CD4-positive, alpha-beta memory T cell (primary cell): ENCODE measurements at regions not wholly inside any gene's neighbourhood (a gene's known extent, or its start where the extent isn't known, plus 50 kb on each side); places are given as distances from the start of the nearest gene placed in this dataset.

Experiments
- CTCF ChIA-PET: fragments of 350-600 bp; sonication (Branson Sonifier 250); formaldehyde crosslinking; loops from one replicate; lab custom pipeline; 2021; ENCODE audit warnings: inconsistent platforms; ENCODE audit not compliant: partially characterized antibody; lab: Charles Lee
- POLR2A ChIA-PET: fragments of 350-600 bp; sonication (Branson Sonifier 250); formaldehyde crosslinking; loops from one replicate; lab custom pipeline; 2021; ENCODE audit not compliant: partially characterized antibody; lab: Charles Lee
- DNase-seq, 5 donors: peaks; one replicate each; pipeline versions ENCODE4 v3.0.0 to v3.0.0-alpha.2; 2020 to 2022; ENCODE audit warnings: mixed read lengths in 1 of 5
- H3K27ac ChIP-seq: one replicate; pipeline ENCODE4 v1.7.0; 2013; ENCODE audit warnings: low read depth, low read length
- H3K27me3 ChIP-seq: 2 replicates; pipeline ENCODE4 v1.7.0; 2013; ENCODE audit warnings: mild to moderate bottlenecking, low read length, moderate library complexity; ENCODE audit not compliant: insufficient read depth
- H3K36me3 ChIP-seq: 2 replicates; pipeline ENCODE4 v1.7.0; 2013; ENCODE audit warnings: mild to moderate bottlenecking, low read length, moderate library complexity; ENCODE audit not compliant: insufficient read depth
- H3K4me1 ChIP-seq: 2 replicates; pipeline ENCODE4 v1.7.0; 2013; ENCODE audit warnings: mild to moderate bottlenecking, low read length, moderate library complexity; ENCODE audit not compliant: insufficient read depth
- H3K4me3 ChIP-seq, 2 donors: one replicate each; pipeline ENCODE4 v1.7.0; 2013; ENCODE audit warnings: low read length in 2 of 2, mild to moderate bottlenecking in 1 of 2
- H3K9me3 ChIP-seq, 2 donors: one replicate each; pipeline ENCODE4 v1.7.0; 2013; ENCODE audit warnings: low read length in 2 of 2, control low read depth in 1 of 2; ENCODE audit not compliant: control insufficient read depth in 1 of 2
- H3K27ac Mint-ChIP-seq, 7 donors: one replicate each; pipeline ENCODE4 v1.8.0; 2020 to 2021; ENCODE audit warnings: mixed read lengths in 7 of 7, mild to moderate bottlenecking in 6 of 7, inconsistent platforms in 3 of 7, moderate library complexity in 3 of 7
- H3K27me3 Mint-ChIP-seq, 2 donors: one replicate each; pipeline ENCODE4 v1.8.0; 2020 to 2021; ENCODE audit warnings: mixed read lengths in 2 of 2
- H3K36me3 Mint-ChIP-seq, 2 donors: one replicate each; pipeline ENCODE4 v1.8.0; 2020 to 2021; ENCODE audit warnings: mixed read lengths in 2 of 2, inconsistent platforms in 1 of 2, mild to moderate bottlenecking in 1 of 2
- H3K4me1 Mint-ChIP-seq, 4 donors: one replicate each; pipeline ENCODE4 v1.8.0; 2020 to 2021; ENCODE audit warnings: mixed read lengths in 4 of 4, mild to moderate bottlenecking in 1 of 4
- H3K4me3 Mint-ChIP-seq, 8 donors: one replicate each; pipeline ENCODE4 v1.8.0; 2020 to 2021; ENCODE audit warnings: mixed read lengths in 8 of 8, mild to moderate bottlenecking in 7 of 8, moderate library complexity in 6 of 8, inconsistent platforms in 3 of 8
- H3K9me3 Mint-ChIP-seq, 8 donors: one replicate each; pipeline ENCODE4 v1.8.0; 2020 to 2021; ENCODE audit warnings: mixed read lengths in 8 of 8, mild to moderate bottlenecking in 5 of 8, inconsistent platforms in 3 of 8, moderate library complexity in 1 of 8
- intact Hi-C: fragments of 100-400 bp; cut with micrococcal nuclease; formaldehyde crosslinking; loops from one replicate; pipeline ENCODE4 v1.15.1; 2023

DNA sequence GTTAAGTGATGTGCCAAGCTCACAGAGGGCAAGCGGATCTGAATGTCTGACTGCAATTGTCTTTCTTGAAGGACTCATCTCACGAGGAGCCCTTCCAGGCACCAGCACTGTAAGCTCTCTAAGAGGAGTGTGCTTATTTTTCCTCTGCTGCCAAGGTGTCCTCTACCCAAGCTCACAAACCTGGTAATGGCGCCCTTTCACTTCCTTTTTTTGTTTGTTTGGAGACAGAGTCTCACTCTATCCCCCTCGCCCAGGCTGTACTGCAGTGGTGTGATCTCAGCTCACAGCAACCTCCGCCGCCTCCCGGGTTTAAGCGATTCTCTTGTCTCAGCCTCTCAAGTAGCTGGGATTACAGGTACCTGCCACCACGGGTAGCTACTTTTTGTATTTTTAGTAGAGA, 233.8 kb downstream of the MAP2K4 start:
- no peaks in the 10 kb centered on the region for H3K4me1 ChIP-seq
- H3K9me3 ChIP-seq = no peaks in the 10 kb centered on the region
- H3K9me3 Mint-ChIP-seq = no peaks in the 10 kb centered on the region
- H3K36me3 Mint-ChIP-seq = no peaks in the 10 kb centered on the region
- no peak for DNase-seq
- no peaks in the 10 kb centered on the region for H3K4me1 Mint-ChIP-seq
- peaks cover 0 to 6% of the 10 kb centered on the region in 2 donors for H3K27me3 Mint-ChIP-seq
- intact Hi-C loops = no loop called here
- ChIA-PET POLR2A (no interaction called here), CTCF (interaction anchor here (1.8 to 1.9 kb wide), 2 partner anchors 10 to 13 kb away, joined by 4 to 5 read pairs; no protein-coding TSS in a partner anchor)
- H3K4me3 ChIP-seq = no peak overlapping the region
- H3K4me3 Mint-ChIP-seq = no peak overlapping the region
- no peak overlapping the region for H3K27ac Mint-ChIP-seq
- H3K27me3 ChIP-seq = no peaks in the 10 kb centered on the region
- no peaks in the 10 kb centered on the region for H3K36me3 ChIP-seq
- H3K27ac ChIP-seq = no peak overlapping the region

GRCh38 chr17:12256380-12256995, 235.8 kb downstream of the MAP2K4 start:
- ChIA-PET POLR2A (no interaction called here), CTCF (interaction anchor here (1.2 kb wide), 1 partner anchor 10 kb away, joined by 5 read pairs; no protein-coding TSS in a partner anchor)
- peaks cover 0 to 6% of the 10 kb centered on the region in 2 donors for H3K27me3 Mint-ChIP-seq
- intact Hi-C loops = no loop called here
- Histone ChIP-seq H3K9me3 (no peaks in the 10 kb centered on the region), H3K4me3 (no peak overlapping the region), H3K27me3 (no peaks in the 10 kb centered on the region), H3K27ac (no peak overlapping the region), H3K36me3 (no peaks in the 10 kb centered on the region), H3K4me1 (no peaks in the 10 kb centered on the region)
- no peak overlapping the region for H3K27ac Mint-ChIP-seq
- no peak overlapping the region for H3K4me3 Mint-ChIP-seq
- no peaks in the 10 kb centered on the region for H3K36me3 Mint-ChIP-seq
- DNase-seq = no peak
- H3K9me3 Mint-ChIP-seq = no peaks in the 10 kb centered on the region
- H3K4me1 Mint-ChIP-seq = no peaks in the 10 kb centered on the region

- no peaks in the 10 kb centered on the region for H3K9me3 ChIP-seq
- Mint-ChIP-seq H3K4me1 (no peaks in the 10 kb centered on the region), H3K36me3 (no peaks in the 10 kb centered on the region), H3K27me3 (peaks cover 0 to 6% of the 10 kb centered on the region in 2 donors), H3K27ac (no peak overlapping the region), H3K9me3 (no peaks in the 10 kb centered on the region), H3K4me3 (no peak overlapping the region)
- no peaks in the 10 kb centered on the region for H3K36me3 ChIP-seq
- no peak for DNase-seq
- POLR2A ChIA-PET = no interaction called here
- no peaks in the 10 kb centered on the region for H3K27me3 ChIP-seq
- H3K4me1 ChIP-seq = no peaks in the 10 kb centered on the region
- intact Hi-C loops = no loop called here
- CTCF ChIA-PET = no interaction called here
- no peak overlapping the region for H3K27ac ChIP-seq
- no peak overlapping the region for H3K4me3 ChIP-seq
Observed at GRCh38 chr17:12257176-12257575, 236.5 kb downstream of the MAP2K4 start.

- Histone ChIP-seq H3K27ac (no peak overlapping the region), H3K4me1 (no peaks in the 10 kb centered on the region), H3K27me3 (no peaks in the 10 kb centered on the region), H3K36me3 (no peaks in the 10 kb centered on the region), H3K4me3 (no peak overlapping the region), H3K9me3 (no peaks in the 10 kb centered on the region)
- Mint-ChIP-seq H3K27me3 (peaks cover 0 to 1% of the 10 kb centered on the region in 2 donors), H3K36me3 (no peaks in the 10 kb centered on the region), H3K9me3 (peaks cover 0 to 2% (median 0%) of the 10 kb centered on the region in 8 donors), H3K27ac (no peak overlapping the region), H3K4me3 (no peak overlapping the region), H3K4me1 (no peaks in the 10 kb centered on the region)
- ChIA-PET POLR2A (no interaction called here), CTCF (no interaction called here)
- DNase-seq = no peak
- intact Hi-C loops = no loop called here
Observed at GRCh38 chr17:12261354-12261753, 240.7 kb downstream of the MAP2K4 start.

DNA sequence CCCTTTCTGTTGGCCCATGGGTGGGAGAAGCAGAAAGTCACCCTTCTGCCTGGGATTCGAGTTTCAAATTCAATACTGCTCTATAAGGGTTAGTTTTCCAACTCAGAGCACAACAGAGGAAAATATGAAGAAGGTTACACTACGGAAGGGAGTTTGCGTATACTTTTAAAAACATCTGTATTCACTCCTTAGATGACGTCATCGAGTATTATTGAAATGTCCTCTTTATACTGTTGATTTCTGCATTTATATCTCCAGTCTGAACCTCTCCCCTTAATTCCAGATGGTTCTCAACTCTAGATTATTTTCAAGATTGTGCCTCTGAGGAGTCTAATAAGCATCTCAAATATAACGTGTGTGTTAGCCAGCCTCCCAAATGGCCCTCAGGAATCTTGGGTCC, 249.1 kb downstream of the MAP2K4 start:
- H3K4me3 ChIP-seq = no peak overlapping the region
- no peak overlapping the region for H3K27ac Mint-ChIP-seq
- peaks cover 3 to 21% (median 9%) of the 10 kb centered on the region in 8 donors for H3K9me3 Mint-ChIP-seq
- H3K4me3 Mint-ChIP-seq = no peak overlapping the region
- H3K27me3 Mint-ChIP-seq = peaks cover 0 to 3% of the 10 kb centered on the region in 2 donors
- H3K27me3 ChIP-seq = no peaks in the 10 kb centered on the region
- no peaks in the 10 kb centered on the region for H3K4me1 Mint-ChIP-seq
- CTCF ChIA-PET = no interaction called here
- H3K9me3 ChIP-seq = no peaks in the 10 kb centered on the region
- intact Hi-C loops = no loop called here
- DNase-seq = no peak
- no peaks in the 10 kb centered on the region for H3K36me3 ChIP-seq
- no peaks in the 10 kb centered on the region for H3K36me3 Mint-ChIP-seq
- H3K4me1 ChIP-seq = no peaks in the 10 kb centered on the region
- POLR2A ChIA-PET = no interaction called here
- no peak overlapping the region for H3K27ac ChIP-seq

DNA sequence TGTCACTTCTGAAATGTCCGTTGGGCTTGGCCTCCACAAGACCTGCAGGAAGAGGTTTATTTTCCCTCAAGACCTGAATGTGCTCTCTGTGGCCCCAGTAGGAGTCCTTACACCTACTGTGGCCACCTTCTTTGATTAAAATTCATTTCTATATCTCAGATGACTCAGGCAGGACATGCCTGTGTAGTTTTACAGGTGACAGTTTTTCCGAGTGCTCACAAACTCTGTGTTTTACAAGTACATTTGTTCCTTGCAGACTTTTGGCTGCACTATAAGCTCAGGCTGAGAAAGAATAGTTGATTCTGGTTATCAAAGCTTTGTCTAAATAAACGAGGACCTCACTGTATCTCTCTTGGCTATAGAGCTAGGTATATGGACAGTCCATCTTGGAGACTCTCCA, 257.1 kb downstream of the MAP2K4 start:
- CTCF ChIA-PET = no interaction called here
- intact Hi-C loops = no loop called here

GRCh38 chr17:12282056-12282455, 261.4 kb downstream of the MAP2K4 start:
- no peak overlapping the region for H3K4me3 Mint-ChIP-seq
- H3K36me3 ChIP-seq = no peaks in the 10 kb centered on the region
- POLR2A ChIA-PET = no interaction called here
- no peaks in the 10 kb centered on the region for H3K27me3 Mint-ChIP-seq
- H3K4me3 ChIP-seq = no peak overlapping the region
- H3K9me3 ChIP-seq = no peaks in the 10 kb centered on the region
- intact Hi-C loops = no loop called here
- no peak overlapping the region for H3K27ac ChIP-seq
- H3K9me3 Mint-ChIP-seq = peaks cover 0 to 3% (median 0%) of the 10 kb centered on the region in 8 donors
- H3K4me1 ChIP-seq = no peaks in the 10 kb centered on the region
- no peaks in the 10 kb centered on the region for H3K36me3 Mint-ChIP-seq
- no peaks in the 10 kb centered on the region for H3K27me3 ChIP-seq
- CTCF ChIA-PET = no interaction called here
- H3K27ac Mint-ChIP-seq = no peak overlapping the region
- H3K4me1 Mint-ChIP-seq = no peaks in the 10 kb centered on the region
- DNase-seq = no peak

More for the DNA sequence above, 257.1 kb downstream of the MAP2K4 start:
- H3K9me3 ChIP-seq = no peaks in the 10 kb centered on the region
- H3K27ac ChIP-seq = no peak overlapping the region
- POLR2A ChIA-PET = no interaction called here
- H3K4me1 Mint-ChIP-seq = no peaks in the 10 kb centered on the region
- H3K27me3 ChIP-seq = no peaks in the 10 kb centered on the region
- H3K36me3 ChIP-seq = no peaks in the 10 kb centered on the region
- H3K36me3 Mint-ChIP-seq = no peaks in the 10 kb centered on the region
- H3K4me1 ChIP-seq = no peaks in the 10 kb centered on the region
- DNase-seq = no peak
- no peaks in the 10 kb centered on the region for H3K27me3 Mint-ChIP-seq
- H3K4me3 ChIP-seq = no peak overlapping the region
- H3K4me3 Mint-ChIP-seq = no peak overlapping the region
- H3K27ac Mint-ChIP-seq = no peak overlapping the region
- H3K9me3 Mint-ChIP-seq = peaks cover 0 to 14% (median 4%) of the 10 kb centered on the region in 8 donors
